T-helper 2 cell treated with Interferon-gamma antibody and Interleukin-4, amounts not matched to agents 5 μg/mL and 100 μg/mL, for 36 hours (primary cell): ENCODE measurements at regions not wholly inside any gene's neighbourhood (a gene's known extent, or its start where the extent isn't known, plus 50 kb on each side); places are given as distances from the start of the nearest gene placed in this dataset.

Experiments
- DNase-seq: peaks from one replicate; pipeline ENCODE4 v3.0.0; 2021; ENCODE audit warnings: low spot score
- H3K27ac Mint-ChIP-seq: one replicate; pipeline ENCODE4 v1.8.0; 2021; ENCODE audit warnings: mild to moderate bottlenecking, mixed read lengths
- H3K27me3 Mint-ChIP-seq: one replicate; pipeline ENCODE4 v1.8.0; 2021; ENCODE audit warnings: low read depth, mixed read lengths
- H3K36me3 Mint-ChIP-seq: one replicate; pipeline ENCODE4 v1.8.0; 2021; ENCODE audit warnings: low read depth, mixed read lengths
- H3K4me1 Mint-ChIP-seq: one replicate; pipeline ENCODE4 v1.8.0; 2021; ENCODE audit warnings: low read depth, mixed read lengths
- H3K4me3 Mint-ChIP-seq: one replicate; pipeline ENCODE4 v1.8.0; 2022; ENCODE audit warnings: mild to moderate bottlenecking, moderate library complexity, mixed read lengths
- H3K9me3 Mint-ChIP-seq: one replicate; pipeline ENCODE4 v1.8.0; 2021; ENCODE audit warnings: mixed read lengths

DNA sequence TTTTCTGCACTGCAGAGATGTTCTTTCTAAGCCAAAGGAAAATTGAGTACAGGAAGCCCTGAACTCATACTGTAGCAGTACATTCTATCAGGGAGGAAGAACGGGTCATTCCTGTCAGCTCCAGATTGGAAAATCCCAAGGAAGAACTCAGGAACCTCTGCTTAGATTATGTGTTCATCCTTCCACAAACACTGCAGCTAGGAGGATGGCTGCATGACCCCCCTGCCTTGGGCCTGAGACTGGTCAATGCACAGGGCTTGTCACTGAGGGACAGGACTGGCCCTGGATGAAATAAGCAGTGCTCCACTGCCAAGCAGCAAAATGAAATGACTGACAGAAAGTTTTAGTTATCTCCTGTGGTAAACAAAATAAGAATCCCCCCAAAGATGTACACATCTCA is 1406.8 kb upstream of the TMEM132C start:
- Mint-ChIP-seq H3K27ac (no peak overlapping the region), H3K9me3 (no peaks in the 10 kb centered on the region), H3K4me3 (no peak overlapping the region), H3K27me3 (no peaks in the 10 kb centered on the region), H3K4me1 (no peaks in the 10 kb centered on the region), H3K36me3 (no peaks in the 10 kb centered on the region)
- DNase-seq = no peak

DNA sequence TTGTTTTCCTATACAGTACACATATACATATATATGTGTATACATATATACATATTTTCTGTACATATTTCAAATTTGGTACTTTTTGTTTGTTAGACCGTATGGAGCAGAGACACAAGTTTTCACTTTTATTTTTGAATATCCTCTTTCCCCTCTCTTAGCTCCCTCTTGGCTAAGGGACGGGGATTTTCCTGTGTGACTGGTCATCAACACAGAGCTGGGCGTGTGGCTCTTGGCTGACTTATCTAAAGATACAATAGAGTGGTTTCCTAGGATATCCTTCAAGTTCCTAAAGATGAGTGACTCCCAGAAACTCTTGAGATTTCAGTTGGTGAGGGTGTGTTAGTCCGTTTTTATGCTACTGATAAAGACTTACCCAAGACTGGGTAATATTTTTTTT is 1404.5 kb upstream of the TMEM132C start:
- Mint-ChIP-seq H3K36me3 (no peaks in the 10 kb centered on the region), H3K4me1 (no peaks in the 10 kb centered on the region), H3K27ac (no peak overlapping the region), H3K27me3 (no peaks in the 10 kb centered on the region), H3K4me3 (no peak overlapping the region), H3K9me3 (peaks cover 3% of the 10 kb centered on the region)
- DNase-seq = no peak

DNA sequence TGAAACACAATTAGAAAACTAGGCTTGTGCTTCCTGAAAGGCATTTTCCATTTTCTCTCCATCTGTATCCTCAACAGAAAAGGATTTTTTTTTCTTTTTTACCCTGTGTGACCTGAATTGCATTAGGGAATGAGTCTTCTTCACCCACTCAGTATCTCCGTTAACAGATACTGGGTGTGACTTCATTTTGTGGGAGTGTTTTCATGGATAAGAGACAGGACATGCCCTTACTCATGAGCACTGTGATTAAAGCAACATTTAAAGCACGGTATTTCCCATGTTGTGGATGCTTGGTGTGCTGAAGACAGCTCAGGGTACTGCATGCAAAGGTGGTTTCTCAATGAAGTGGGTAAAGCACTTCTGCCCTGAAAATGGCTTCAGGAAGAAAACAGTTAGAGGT is 1397.3 kb upstream of the TMEM132C start:
- no peaks in the 10 kb centered on the region for H3K36me3 Mint-ChIP-seq
- no peaks in the 10 kb centered on the region for H3K27me3 Mint-ChIP-seq
- H3K9me3 Mint-ChIP-seq = peaks cover 3% of the 10 kb centered on the region
- no peaks in the 10 kb centered on the region for H3K4me1 Mint-ChIP-seq
- no peak overlapping the region for H3K4me3 Mint-ChIP-seq
- DNase-seq = no peak
- H3K27ac Mint-ChIP-seq = no peak overlapping the region

DNA sequence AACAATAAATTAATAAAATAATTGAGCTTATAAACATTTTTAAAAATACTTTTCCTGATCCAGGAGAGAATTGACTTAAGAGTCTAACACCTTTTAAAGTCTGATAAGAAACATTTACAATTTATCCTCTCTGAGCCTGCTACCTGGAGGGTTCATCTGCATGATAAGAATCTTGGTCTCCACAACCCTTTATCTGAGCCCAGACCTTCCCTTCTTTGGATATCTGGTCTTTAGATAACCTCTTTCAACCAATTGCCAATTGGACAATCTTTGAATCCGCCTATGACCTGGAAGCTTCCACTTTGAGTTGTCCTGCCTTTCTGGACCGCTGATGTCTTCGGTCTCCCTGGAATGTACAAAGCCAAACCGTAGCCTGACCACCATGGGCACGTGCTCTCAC is 1393.3 kb upstream of the TMEM132C start:
- H3K4me1 Mint-ChIP-seq = no peaks in the 10 kb centered on the region
- no peaks in the 10 kb centered on the region for H3K27me3 Mint-ChIP-seq
- H3K27ac Mint-ChIP-seq = no peak overlapping the region
- no peaks in the 10 kb centered on the region for H3K9me3 Mint-ChIP-seq
- H3K36me3 Mint-ChIP-seq = no peaks in the 10 kb centered on the region
- no peak for DNase-seq
- no peak overlapping the region for H3K4me3 Mint-ChIP-seq

DNA sequence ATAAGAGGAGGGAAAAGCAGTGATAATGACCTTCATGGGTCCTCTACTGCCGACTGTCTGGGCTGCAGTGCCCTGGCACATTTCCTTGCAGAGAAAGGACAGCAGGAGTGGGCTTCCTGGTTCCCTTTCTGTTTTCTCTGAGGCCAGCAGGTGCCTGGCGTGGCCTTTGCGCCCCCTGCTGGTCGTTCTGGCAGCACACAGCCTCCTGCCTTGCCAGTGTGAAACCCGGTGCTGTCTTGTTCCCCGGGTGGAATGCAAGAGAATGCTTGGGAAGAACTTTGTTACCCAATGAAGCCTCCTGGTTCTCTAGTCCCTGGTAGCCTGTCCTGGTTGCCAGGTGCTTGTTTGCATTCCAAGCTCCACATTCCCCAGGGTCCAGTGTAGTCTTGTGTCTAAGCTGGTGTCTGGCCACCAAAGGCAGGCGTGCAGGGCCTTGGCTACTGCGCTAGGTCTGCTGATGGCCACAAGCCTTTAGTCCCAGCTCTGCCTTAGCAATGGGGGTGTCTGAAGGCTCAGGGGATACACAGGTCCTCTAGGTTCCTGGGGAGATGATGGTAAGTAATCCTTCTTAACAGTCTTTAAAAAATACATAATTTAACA is 1392.4 kb upstream of the TMEM132C start:
- Mint-ChIP-seq H3K27me3 (no peaks in the 10 kb centered on the region), H3K27ac (no peak overlapping the region), H3K36me3 (no peaks in the 10 kb centered on the region), H3K4me1 (no peaks in the 10 kb centered on the region), H3K4me3 (no peak overlapping the region), H3K9me3 (no peaks in the 10 kb centered on the region)
- peak; percentile 18 for DNase-seq

DNA sequence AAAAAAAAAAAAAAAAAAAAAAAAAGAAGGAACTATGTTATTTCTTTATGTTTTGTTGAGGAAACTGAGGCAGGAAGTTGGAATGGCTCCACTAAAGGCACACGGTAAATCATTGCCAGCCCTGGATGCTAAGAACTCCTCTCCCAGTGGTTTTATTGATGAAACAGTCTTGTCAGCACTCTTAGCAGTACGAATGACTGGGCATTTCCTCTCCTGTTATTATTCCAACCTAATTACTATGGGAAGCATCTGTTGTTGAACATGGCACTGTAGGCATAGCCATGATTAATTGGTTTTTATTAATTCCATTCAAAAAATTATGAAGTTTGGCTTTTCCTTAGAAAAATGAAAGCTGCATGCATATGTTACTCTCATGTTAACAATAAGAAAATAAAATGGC is 1387.1 kb upstream of the TMEM132C start:
- H3K9me3 Mint-ChIP-seq = peaks cover 4% of the 10 kb centered on the region
- DNase-seq = no peak
- no peaks in the 10 kb centered on the region for H3K27me3 Mint-ChIP-seq
- no peak overlapping the region for H3K4me3 Mint-ChIP-seq
- H3K27ac Mint-ChIP-seq = no peak overlapping the region
- H3K36me3 Mint-ChIP-seq = no peaks in the 10 kb centered on the region
- no peaks in the 10 kb centered on the region for H3K4me1 Mint-ChIP-seq

DNA sequence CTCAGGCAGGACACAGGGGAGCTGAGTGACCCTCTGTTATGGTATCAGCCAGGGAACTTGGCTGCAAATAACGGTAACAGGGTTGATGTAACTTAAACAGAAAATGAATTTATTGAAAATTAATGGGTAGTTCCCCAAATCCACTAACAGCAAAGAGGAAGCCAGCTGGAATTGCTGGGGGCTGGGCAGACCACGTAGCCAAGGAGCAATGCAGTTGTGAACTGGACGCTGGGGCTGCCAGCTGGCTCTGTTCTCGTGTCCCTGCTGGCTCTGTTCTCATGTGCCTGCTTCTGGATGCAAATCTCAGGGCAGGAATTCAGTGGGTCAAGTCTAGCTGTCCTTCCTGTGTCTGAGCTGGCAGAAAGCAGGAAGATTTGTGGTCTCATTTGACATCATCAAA is 1383.3 kb upstream of the TMEM132C start:
- H3K9me3 Mint-ChIP-seq = peaks cover 4% of the 10 kb centered on the region
- no peak for DNase-seq
- H3K4me1 Mint-ChIP-seq = no peaks in the 10 kb centered on the region
- no peaks in the 10 kb centered on the region for H3K27me3 Mint-ChIP-seq
- no peak overlapping the region for H3K27ac Mint-ChIP-seq
- H3K4me3 Mint-ChIP-seq = no peak overlapping the region
- H3K36me3 Mint-ChIP-seq = no peaks in the 10 kb centered on the region

DNA sequence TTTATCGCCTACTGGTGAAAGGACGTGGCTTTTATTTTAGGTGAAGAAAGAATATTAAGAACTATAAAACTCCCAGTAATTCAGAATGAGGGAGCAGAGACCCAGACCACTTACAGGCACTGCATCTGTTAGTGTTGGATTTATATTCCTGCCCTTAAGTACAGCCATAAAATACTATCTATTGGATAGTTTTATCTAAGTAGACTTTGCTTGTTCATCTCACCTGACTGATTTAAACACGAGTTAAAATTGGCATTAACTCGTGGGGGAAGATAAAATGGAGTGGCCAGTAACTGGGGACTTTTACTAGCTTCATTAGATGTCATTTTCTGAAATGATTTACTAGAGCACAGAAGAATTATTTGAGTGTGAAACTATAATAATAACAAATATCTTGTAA is 1377.5 kb upstream of the TMEM132C start:
- Mint-ChIP-seq H3K27ac (no peak overlapping the region), H3K4me3 (no peak overlapping the region), H3K36me3 (no peaks in the 10 kb centered on the region), H3K9me3 (no peaks in the 10 kb centered on the region), H3K27me3 (no peaks in the 10 kb centered on the region), H3K4me1 (no peaks in the 10 kb centered on the region)
- no peak for DNase-seq

DNA sequence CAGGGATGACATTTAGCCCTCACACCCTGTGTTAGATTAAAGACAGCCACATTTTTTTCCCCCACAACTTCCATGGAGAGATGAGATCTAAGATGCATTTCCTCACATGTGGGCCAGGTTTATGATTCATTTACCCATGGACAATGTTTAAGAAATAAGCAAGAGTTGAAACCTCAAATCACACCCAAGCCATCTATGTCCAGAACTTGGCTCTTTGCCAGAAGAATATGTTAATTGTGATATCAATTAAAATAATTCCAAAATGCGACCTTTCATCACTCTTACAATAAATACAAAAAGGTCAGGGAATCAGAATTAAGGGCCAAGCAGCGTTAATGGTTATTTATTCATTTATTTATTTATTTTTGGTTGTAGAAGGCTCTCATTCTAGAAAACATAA is 1376.9 kb upstream of the TMEM132C start:
- H3K9me3 Mint-ChIP-seq = no peaks in the 10 kb centered on the region
- no peak overlapping the region for H3K4me3 Mint-ChIP-seq

DNA sequence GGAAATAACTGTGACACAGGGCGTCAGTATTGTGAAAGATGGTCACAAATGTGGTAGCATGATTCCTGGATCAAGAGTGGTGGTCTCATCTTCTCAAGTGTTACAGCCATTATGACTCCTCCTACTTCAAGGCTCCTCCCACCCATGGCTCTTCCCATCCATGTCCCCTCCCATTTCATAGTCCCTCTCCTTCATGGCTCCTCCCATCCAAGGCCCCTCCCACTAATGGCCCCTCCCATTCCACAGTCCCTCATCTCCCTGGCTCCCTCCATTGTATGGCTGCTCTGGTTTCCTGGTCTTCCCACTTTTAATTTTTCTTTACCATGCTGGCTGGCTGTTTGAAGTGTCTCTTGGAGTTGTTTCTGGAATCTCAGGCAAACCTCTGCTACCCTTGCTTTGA is 1375.2 kb upstream of the TMEM132C start:
- no peak for DNase-seq
- Mint-ChIP-seq H3K4me3 (no peak overlapping the region), H3K9me3 (peaks cover 3% of the 10 kb centered on the region), H3K4me1 (no peaks in the 10 kb centered on the region), H3K27me3 (no peaks in the 10 kb centered on the region), H3K27ac (no peak overlapping the region), H3K36me3 (no peaks in the 10 kb centered on the region)

More for the DNA sequence above, 1376.9 kb upstream of the TMEM132C start:
- Mint-ChIP-seq H3K27ac (no peak overlapping the region), H3K36me3 (no peaks in the 10 kb centered on the region), H3K4me1 (no peaks in the 10 kb centered on the region), H3K27me3 (no peaks in the 10 kb centered on the region)
- no peak for DNase-seq

DNA sequence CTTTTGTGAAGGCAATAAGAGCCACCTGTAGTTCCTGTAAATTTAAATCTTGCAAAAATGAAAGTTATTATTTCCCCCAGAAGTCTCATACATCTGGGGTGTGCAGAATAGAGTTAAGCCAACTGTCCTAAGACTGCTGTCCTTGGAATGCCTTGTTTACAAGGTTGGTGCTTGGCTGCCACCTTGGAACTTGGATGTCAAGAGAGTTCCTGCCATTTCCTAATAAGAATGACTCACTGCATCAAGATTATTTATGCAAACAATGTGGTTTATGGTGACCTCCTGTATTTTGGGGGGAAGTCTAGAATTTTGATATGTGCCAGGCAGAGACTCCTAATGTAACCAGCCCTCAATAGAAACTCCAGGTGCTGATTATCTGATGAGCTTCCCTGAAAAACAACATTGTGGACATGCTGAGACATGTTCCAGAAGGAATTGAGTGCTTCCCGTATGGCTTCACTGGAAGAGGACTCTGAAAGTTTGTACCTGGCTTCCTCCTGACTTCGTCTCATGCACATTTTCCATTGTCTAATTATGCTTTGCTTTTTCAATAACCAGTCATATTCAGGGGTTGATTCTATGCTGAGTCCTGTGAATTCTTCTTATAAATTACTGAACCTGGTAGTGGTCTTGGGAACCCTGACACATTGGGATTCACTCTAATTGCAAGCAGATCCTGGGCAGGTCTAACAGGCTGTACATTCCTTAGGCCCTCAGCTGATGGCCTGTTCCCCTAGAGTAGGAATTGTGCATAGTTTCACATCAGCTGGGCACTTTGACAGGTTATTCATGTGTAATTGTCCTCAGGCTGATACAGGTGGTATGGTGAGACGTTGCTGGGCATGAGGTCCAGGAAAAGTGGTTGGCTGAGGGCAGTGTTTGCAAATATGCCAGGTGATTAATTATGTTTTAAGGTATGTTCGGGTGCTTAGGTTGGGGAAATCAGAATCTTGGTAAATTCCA is 1370.7 kb upstream of the TMEM132C start:
- H3K9me3 Mint-ChIP-seq = peaks cover 3% of the 10 kb centered on the region
- no peak for DNase-seq
- no peak overlapping the region for H3K4me3 Mint-ChIP-seq
- H3K27me3 Mint-ChIP-seq = no peaks in the 10 kb centered on the region
- H3K4me1 Mint-ChIP-seq = no peaks in the 10 kb centered on the region
- H3K27ac Mint-ChIP-seq = no peak overlapping the region
- no peaks in the 10 kb centered on the region for H3K36me3 Mint-ChIP-seq

DNA sequence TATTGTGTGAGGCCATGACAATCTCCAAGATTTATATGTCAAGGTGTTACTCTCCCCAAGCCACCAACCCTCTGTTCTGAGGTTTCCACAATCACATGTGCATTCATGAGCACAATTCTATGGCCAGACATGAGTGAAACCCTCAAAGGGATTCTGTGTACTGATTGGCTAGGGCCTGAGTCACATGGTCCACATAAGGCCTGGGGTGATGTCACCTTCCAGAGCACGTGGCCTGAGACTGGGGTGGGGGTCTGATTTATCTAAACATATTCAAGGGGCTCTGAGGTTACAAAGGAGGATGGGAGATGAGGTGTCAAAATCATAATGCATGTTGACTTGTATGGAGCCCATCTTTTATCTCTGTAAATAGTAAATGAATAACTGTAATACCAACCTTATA is 1369.9 kb upstream of the TMEM132C start:
- no peaks in the 10 kb centered on the region for H3K4me1 Mint-ChIP-seq
- no peak overlapping the region for H3K27ac Mint-ChIP-seq
- H3K9me3 Mint-ChIP-seq = peaks cover 3% of the 10 kb centered on the region
- no peaks in the 10 kb centered on the region for H3K36me3 Mint-ChIP-seq
- no peak for DNase-seq
- no peaks in the 10 kb centered on the region for H3K27me3 Mint-ChIP-seq
- no peak overlapping the region for H3K4me3 Mint-ChIP-seq

DNA sequence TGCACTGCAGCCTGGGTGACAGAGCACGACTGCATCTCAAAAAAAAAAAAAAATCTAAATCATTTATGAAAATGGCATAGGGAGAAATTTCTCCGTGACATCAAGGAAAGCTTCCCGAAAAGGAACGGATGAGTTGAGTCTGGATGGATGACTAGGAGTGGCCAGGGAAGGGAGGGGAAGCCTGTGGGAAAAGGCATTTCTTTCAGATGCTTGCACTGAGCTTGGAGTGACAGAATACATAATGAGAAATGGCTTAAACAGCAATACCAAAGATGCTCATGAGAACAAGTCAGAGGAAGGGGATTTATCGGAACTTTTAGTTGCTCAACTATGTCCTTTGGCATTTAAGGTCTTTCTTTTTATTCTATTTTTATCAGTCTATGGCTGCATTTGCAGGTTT is 1369.2 kb upstream of the TMEM132C start:
- no peaks in the 10 kb centered on the region for H3K36me3 Mint-ChIP-seq
- DNase-seq = no peak
- H3K27ac Mint-ChIP-seq = no peak overlapping the region
- H3K4me1 Mint-ChIP-seq = no peaks in the 10 kb centered on the region
- H3K4me3 Mint-ChIP-seq = no peak overlapping the region
- peaks cover 3% of the 10 kb centered on the region for H3K9me3 Mint-ChIP-seq
- H3K27me3 Mint-ChIP-seq = no peaks in the 10 kb centered on the region

DNA sequence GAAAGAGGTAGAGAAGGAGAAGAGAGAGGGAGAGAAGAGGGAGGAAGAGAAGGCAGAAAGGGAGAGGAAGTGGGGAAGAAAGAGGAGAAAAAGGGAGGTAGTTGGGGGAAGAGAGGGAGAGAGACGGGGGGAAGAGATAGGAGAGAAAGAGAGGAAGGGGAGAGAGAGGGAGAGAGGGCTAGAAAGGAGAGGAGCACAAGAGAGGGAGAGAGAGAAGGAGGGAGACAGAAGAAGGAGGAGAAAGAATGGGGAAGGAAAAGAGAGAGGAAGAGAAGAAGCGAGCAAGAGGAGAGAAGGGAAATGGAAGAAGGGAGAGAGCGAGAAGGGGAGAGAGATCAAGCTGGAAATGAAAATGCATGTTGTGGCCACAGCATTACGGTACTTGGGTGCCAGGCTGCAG is 1368.4 kb upstream of the TMEM132C start:
- Mint-ChIP-seq H3K27me3 (no peaks in the 10 kb centered on the region), H3K9me3 (peaks cover 3% of the 10 kb centered on the region), H3K4me3 (no peak overlapping the region), H3K4me1 (no peaks in the 10 kb centered on the region), H3K36me3 (no peaks in the 10 kb centered on the region), H3K27ac (no peak overlapping the region)
- DNase-seq = no peak
